H9 (cell line): ENCODE measurements at regions not wholly inside any gene's neighbourhood (a gene's known extent, or its start where the extent isn't known, plus 50 kb on each side); places are given as distances from the start of the nearest gene placed in this dataset.

Experiments used
- DNase-seq: peaks from one replicate; pipeline ENCODE4 v3.0.0-alpha.2; 2017
- H2AFZ ChIP-seq: one replicate; pipeline ENCODE4 v1.6.1; 2013; ENCODE audit warnings: mild to moderate bottlenecking, low read length, control low read depth, moderate library complexity
- H2AK5ac ChIP-seq: 2 replicates; pipeline ENCODE4 v1.6.1; 2013; ENCODE audit warnings: low read length, control low read depth, mixed read lengths; ENCODE audit not compliant: insufficient read length
- H2BK120ac ChIP-seq: one replicate; pipeline ENCODE4 v1.6.1; 2013; ENCODE audit warnings: low read depth, mild to moderate bottlenecking, low read length, control low read depth, inconsistent platforms; ENCODE audit not compliant: poor library complexity, severe bottlenecking
- H2BK12ac ChIP-seq: 2 replicates; pipeline ENCODE4 v1.6.1; 2013; ENCODE audit warnings: low read length, control low read depth, mixed read lengths, low read depth; ENCODE audit not compliant: insufficient read length
- H2BK15ac ChIP-seq: 2 replicates; pipeline ENCODE4 v1.6.1; 2013; ENCODE audit warnings: low read depth, low read length, control low read depth
- H2BK20ac ChIP-seq: one replicate; pipeline ENCODE4 v1.6.1; 2013; ENCODE audit warnings: low read depth, mild to moderate bottlenecking, low read length, control low read depth, inconsistent platforms; ENCODE audit not compliant: poor library complexity, severe bottlenecking
- H2BK5ac ChIP-seq: 2 replicates; pipeline ENCODE4 v1.6.1; 2013; ENCODE audit warnings: low read length, control low read depth, mixed read lengths; ENCODE audit not compliant: insufficient read length
- H3K14ac ChIP-seq: 2 replicates; pipeline ENCODE4 v1.6.1; 2013; ENCODE audit warnings: low read length, control low read depth; ENCODE audit not compliant: insufficient read depth
- H3K18ac ChIP-seq: 2 replicates; pipeline ENCODE4 v1.6.1; 2013; ENCODE audit warnings: low read depth, mild to moderate bottlenecking, mixed read lengths, low read length, control low read depth; ENCODE audit not compliant: insufficient read length
- H3K23ac ChIP-seq: 2 replicates; pipeline ENCODE4 v1.6.1; 2013; ENCODE audit warnings: low read length, control low read depth, mixed read lengths, low read depth; ENCODE audit not compliant: insufficient read length
- H3K23me2 ChIP-seq: 2 replicates; pipeline ENCODE4 v1.6.1; 2013; ENCODE audit warnings: low read depth, mild to moderate bottlenecking, mixed read lengths, low read length, control low read depth; ENCODE audit not compliant: insufficient read length, poor library complexity, severe bottlenecking
- H3K27ac ChIP-seq: 2 replicates; pipeline ENCODE4 v1.5.1; 2013; ENCODE audit warnings: low read length, control low read depth, mixed read lengths, low read depth; ENCODE audit not compliant: insufficient read length
- H3K27me3 ChIP-seq: 2 replicates; pipeline ENCODE4 v1.6.1; 2013; ENCODE audit warnings: low read length, control low read depth, inconsistent platforms; ENCODE audit not compliant: insufficient read depth
- H3K4ac ChIP-seq: 2 replicates; pipeline ENCODE4 v1.6.1; 2013; ENCODE audit warnings: low read depth, mild to moderate bottlenecking, control low read depth, inconsistent platforms, low read length, moderate library complexity
- H3K4me1 ChIP-seq: 2 replicates; pipeline ENCODE4 v1.6.1; 2013; ENCODE audit warnings: low read length, control low read depth, inconsistent platforms; ENCODE audit not compliant: insufficient read depth
- H3K4me2 ChIP-seq: 2 replicates; pipeline ENCODE4 v1.6.1; 2013; ENCODE audit warnings: low read length, control low read depth, mixed read lengths; ENCODE audit not compliant: insufficient read length, insufficient read depth
- H3K56ac ChIP-seq: 2 replicates; pipeline ENCODE4 v1.6.1; 2013; ENCODE audit warnings: low read depth, mild to moderate bottlenecking, mixed read lengths, low read length, control low read depth; ENCODE audit not compliant: insufficient read length
- H3K79me1 ChIP-seq: 2 replicates; pipeline ENCODE4 v1.6.1; 2013; ENCODE audit warnings: low read depth, mild to moderate bottlenecking, moderate library complexity, low read length, control low read depth, inconsistent platforms; ENCODE audit not compliant: insufficient read depth, poor library complexity, severe bottlenecking
- H3K79me2 ChIP-seq: 2 replicates; pipeline ENCODE4 v1.6.1; 2013; ENCODE audit warnings: low read length, control low read depth, inconsistent platforms; ENCODE audit not compliant: insufficient read depth
- H3K9ac ChIP-seq: 2 replicates; pipeline ENCODE4 v1.6.1; 2013; ENCODE audit warnings: low read length, control low read depth, mixed read lengths; ENCODE audit not compliant: insufficient read length; ENCODE audit errors: extremely low read depth
- H3K9me3 ChIP-seq: one replicate; pipeline ENCODE4 v1.6.1; 2013; ENCODE audit warnings: low read depth, low read length, inconsistent platforms; ENCODE audit not compliant: control insufficient read depth
- H3T11ph ChIP-seq: one replicate; pipeline ENCODE4 v1.6.1; 2013; ENCODE audit warnings: mild to moderate bottlenecking, low read length, control low read depth, inconsistent platforms
- H4K20me1 ChIP-seq: one replicate; pipeline ENCODE4 v1.6.1; 2013; ENCODE audit not compliant: control insufficient read depth, insufficient read length, insufficient read depth
- H4K5ac ChIP-seq: 2 replicates; pipeline ENCODE4 v1.6.1; 2013; ENCODE audit warnings: low read depth, mild to moderate bottlenecking, mixed read lengths, low read length, control low read depth; ENCODE audit not compliant: insufficient read length
- H4K8ac ChIP-seq: replicated peaks from 2 replicates; pipeline ENCODE4 v1.6.1; 2013; ENCODE audit warnings: low read length, control low read depth, mixed read lengths, low read depth; ENCODE audit not compliant: insufficient read length
- H4K91ac ChIP-seq: 2 replicates; pipeline ENCODE4 v1.6.1; 2013; ENCODE audit warnings: low read depth, mild to moderate bottlenecking, moderate library complexity, mixed read lengths, low read length, control low read depth; ENCODE audit not compliant: insufficient read length
- H3K27ac Mint-ChIP-seq, 3 experiments: 2 replicates in 2 of 3; 3 replicates in 1 of 3; pipeline ENCODE4 v1.8.0; 2020 to 2021; ENCODE audit warnings: mixed read lengths in 3 of 3, mild to moderate bottlenecking in 1 of 3, moderate library complexity in 1 of 3
- H3K27me3 Mint-ChIP-seq: 2 replicates; pipeline ENCODE4 v1.8.0; 2021; ENCODE audit warnings: low read depth, mild to moderate bottlenecking, moderate library complexity, mixed read lengths
- H3K36me3 Mint-ChIP-seq, 3 experiments: 2 replicates in 2 of 3; 3 replicates in 1 of 3; pipeline ENCODE4 v1.8.0; 2020 to 2021; ENCODE audit warnings: low read depth in 3 of 3, mixed read lengths in 3 of 3; ENCODE audit not compliant: insufficient read depth in 1 of 3
- H3K4me1 Mint-ChIP-seq, 2 experiments: 2 replicates each; pipeline ENCODE4 v1.8.0; 2020; ENCODE audit warnings: mixed read lengths in 2 of 2
- H3K4me3 Mint-ChIP-seq, 2 experiments: 2 replicates in 1 of 2; 3 replicates in 1 of 2; pipeline ENCODE4 v1.8.0; 2020 to 2021; ENCODE audit warnings: mild to moderate bottlenecking in 2 of 2, mixed read lengths in 2 of 2, moderate library complexity in 1 of 2
- H3K9me3 Mint-ChIP-seq, 2 experiments: 2 replicates in 1 of 2; 3 replicates in 1 of 2; pipeline ENCODE4 v1.8.0; 2020; ENCODE audit warnings: mild to moderate bottlenecking in 2 of 2, mixed read lengths in 2 of 2, moderate library complexity in 1 of 2
- CTCF ChIP-seq: fragments of 200-600 bp; sonication (generic); conservative IDR thresholded peaks from 3 replicates; pipeline ENCODE4 v1.8.0; 2021; ENCODE audit warnings: antibody characterized with exemption, mild to moderate bottlenecking
- WGBS: extraction: QIAGEN DNeasy Blood & Tissue Kit; methylation state at CpG from one replicate; pipeline ENCODE4 v1.1.7; 2013; ENCODE audit warnings: missing lambda C conversion rate, low lambda C conversion rate, mixed read lengths; ENCODE audit not compliant: insufficient read length; ENCODE audit errors: extremely low coverage; 5-methylcytosine and 5-hydroxymethylcytosine counted together

DNA sequence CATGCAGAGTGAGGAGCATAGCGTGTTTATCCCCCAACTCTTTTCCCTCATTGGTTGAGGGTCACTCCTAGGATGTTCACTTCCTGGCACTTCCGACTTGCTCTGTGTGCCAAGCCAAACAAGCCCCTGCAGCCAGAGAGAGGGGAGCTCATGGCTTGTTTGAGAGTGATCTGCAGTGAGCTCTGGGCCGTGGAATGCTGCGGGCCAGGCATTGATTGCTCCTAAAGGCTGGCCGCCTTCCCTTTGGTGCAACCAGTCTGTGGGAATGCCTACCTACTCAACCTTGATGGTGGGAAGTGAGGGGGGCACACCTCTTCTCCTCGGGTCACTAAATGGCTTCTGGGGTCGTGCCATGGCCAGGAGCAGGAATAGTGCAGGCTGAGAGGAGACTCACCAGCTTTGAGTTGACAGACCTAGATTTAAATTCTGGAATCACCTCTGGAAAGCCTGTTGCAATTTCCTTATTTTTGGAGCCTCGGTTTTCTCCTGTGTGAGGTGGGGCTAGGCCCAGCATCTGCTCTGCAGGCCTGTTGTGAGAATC lies 152.0 kb upstream of the STX18 start:
- Histone ChIP-seq H4K5ac (no peak overlapping the region), H3K9me3 (no peaks in the 10 kb centered on the region), H3K27me3 (no peaks in the 10 kb centered on the region), H3K23me2 (no peaks in the 10 kb centered on the region), H4K91ac (no peak overlapping the region), H3T11ph (no peak overlapping the region), H3K79me2 (no peaks in the 10 kb centered on the region; the same call in 1 of the 2 replicates), H3K9ac (no peak overlapping the region), H2AK5ac (no peak overlapping the region), H2BK120ac (no peak overlapping the region), H3K27ac (no peak overlapping the region), H2AFZ (no peak overlapping the region), H3K79me1 (no peaks in the 10 kb centered on the region), H2BK5ac (no peak overlapping the region), H3K14ac (no peak overlapping the region), H3K56ac (no peak overlapping the region), H2BK20ac (no peak overlapping the region), H3K4me1 (no peaks in the 10 kb centered on the region), H3K23ac (no peak overlapping the region), H3K4ac (no peak overlapping the region), H2BK15ac (no peak overlapping the region), H4K20me1 (no peaks in the 10 kb centered on the region), H4K8ac (no peak overlapping the region), H2BK12ac (no peak overlapping the region), H3K18ac (no peak overlapping the region), H3K4me2 (no peak overlapping the region)
- no peaks in the 10 kb centered on the region; a peak in 1 of 5 replicates for H3K9me3 Mint-ChIP-seq
- WGBS: no CpG with 5 or more reads among the region's 8 CpGs
- no peak overlapping the region for H3K4me3 Mint-ChIP-seq
- TF ChIP-seq CTCF: no peak
- H3K4me1 Mint-ChIP-seq: peaks cover 13 to 17% of the 10 kb centered on the region in 2 experiments
- peaks cover 4 to 10% (median 6%) of the 10 kb centered on the region in 3 experiments; a peak in 3 of 7 replicates for H3K36me3 Mint-ChIP-seq
- no peak overlapping the region for H3K27ac Mint-ChIP-seq
- no peak for DNase-seq
- peaks cover 26% of the 10 kb centered on the region for H3K27me3 Mint-ChIP-seq
